ENCODE measurements at regions not wholly inside any gene's neighbourhood (a gene's known extent, or its start where the extent isn't known, plus 50 kb on each side); places are given as distances from the start of the nearest gene placed in this dataset.

GRCh38 chr13:85445534-85445933, 353.7 kb downstream of the SLITRK6 start:
- no peak for DNase-seq

- no peak for DNase-seq
Measured at GRCh38 chr13:85441975-85442374, 357.2 kb downstream of the SLITRK6 start.

DNA sequence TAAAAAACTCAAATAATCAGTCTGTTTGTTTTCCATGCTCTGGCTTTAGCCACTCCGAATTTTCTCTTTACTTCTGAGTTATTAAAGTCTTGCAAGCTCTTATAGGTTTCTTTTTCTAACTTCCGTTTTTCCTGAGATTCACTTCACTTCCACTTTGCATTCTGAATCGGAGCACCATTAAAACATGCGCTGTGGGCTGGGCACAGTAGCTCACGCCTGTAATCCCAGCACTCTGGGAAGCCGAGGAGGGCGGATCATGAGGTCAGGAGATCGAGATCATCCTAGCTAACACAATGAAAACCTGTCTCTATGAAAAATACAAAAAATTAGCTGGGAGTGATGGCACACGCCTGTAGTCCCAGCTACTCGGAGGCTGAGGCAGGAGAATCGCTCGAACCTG, 357.9 kb downstream of the SLITRK6 start:
- DNase-seq, result no peak

GRCh38 chr13:85436029-85436428, 363.2 kb downstream of the SLITRK6 start:
- no peak for DNase-seq

DNA sequence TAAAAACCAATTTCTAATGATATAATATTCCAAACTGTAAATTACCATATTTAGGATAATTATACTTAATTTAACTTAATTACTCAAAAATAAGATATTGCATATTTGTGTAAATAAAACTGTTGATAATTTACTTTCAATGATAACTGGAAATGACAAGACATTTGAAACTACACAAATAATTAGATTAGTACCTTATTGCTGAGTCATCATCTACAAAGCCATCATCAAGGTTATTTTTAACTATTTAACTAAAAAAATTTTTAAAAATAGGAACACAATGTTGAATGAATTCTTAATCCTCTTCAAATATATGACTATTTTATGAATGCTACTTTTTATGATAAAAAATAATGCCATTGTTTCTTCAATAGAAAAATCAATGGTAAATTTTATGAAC, 364.3 kb downstream of the SLITRK6 start:
- no peak for DNase-seq

DNA sequence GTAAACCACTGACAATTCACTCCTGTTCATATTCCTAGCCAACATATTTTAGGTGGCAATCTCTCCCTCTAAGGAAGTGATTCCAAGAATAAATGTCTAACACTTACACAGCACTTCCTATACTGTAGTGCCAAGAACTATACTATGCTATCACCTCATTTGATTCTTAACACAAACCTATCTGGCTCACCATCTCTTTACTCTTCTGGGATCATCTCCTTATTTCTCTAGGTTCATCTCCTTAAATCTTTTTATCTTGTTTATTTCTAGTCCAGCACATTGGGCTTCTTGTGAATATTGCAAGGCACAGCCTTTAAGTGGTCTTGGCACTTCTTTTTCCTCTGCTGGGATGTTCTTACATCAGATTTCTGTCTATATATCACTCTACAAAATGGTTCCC, 366.3 kb downstream of the SLITRK6 start:
- DNase-seq, result no peak

DNA sequence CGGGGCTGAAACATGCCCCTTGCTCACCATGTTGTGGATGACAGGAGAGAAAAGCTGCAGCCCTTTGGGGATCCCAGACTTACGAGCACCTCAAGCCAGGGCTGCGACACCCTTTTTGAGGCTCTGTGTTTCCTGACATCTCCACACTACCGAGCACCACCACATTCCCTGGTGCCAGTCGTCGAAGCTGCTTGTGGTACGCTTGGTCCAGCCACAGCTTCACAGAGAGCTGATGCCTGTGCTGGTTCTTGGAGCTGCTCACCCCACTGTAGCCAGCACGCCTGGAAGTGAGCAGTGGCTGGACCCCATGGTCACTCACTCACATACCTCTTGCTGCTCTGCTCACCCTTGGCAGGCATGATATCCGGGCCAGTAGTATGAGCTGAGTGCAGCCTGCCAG, 367.5 kb downstream of the SLITRK6 start:
- DNase-seq, result no peak

GRCh38 chr13:85430216-85430794, 368.9 kb downstream of the SLITRK6 start:
- no peak for DNase-seq

- DNase-seq, result no peak
Measured at GRCh38 chr13:85427416-85427815, 371.8 kb downstream of the SLITRK6 start.

- DNase-seq, result no peak
Measured at GRCh38 chr13:85420136-85420535, 379.1 kb downstream of the SLITRK6 start.

- DNase-seq, result no peak
Measured at GRCh38 chr13:85419611-85420010, 379.6 kb downstream of the SLITRK6 start.

DNA sequence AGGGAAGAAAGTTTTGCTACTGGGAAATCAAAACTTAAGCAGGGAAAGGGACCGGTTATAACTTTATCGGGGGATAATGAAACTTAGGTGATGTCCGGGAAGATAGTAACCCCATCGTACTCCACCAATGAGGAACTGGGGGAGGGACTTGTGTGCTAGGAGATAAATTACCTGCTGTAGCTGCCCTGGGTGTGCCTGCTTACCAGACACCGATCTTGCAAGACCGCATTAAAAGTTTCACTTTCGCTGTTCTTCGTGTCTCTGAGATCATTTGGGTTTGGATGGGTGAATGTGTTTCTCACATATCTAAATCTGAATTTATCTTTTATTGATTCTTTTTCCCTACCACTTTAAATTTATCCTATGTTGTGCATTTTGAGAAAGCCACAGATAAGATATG, 381.4 kb downstream of the SLITRK6 start:
- no peak for DNase-seq

DNA sequence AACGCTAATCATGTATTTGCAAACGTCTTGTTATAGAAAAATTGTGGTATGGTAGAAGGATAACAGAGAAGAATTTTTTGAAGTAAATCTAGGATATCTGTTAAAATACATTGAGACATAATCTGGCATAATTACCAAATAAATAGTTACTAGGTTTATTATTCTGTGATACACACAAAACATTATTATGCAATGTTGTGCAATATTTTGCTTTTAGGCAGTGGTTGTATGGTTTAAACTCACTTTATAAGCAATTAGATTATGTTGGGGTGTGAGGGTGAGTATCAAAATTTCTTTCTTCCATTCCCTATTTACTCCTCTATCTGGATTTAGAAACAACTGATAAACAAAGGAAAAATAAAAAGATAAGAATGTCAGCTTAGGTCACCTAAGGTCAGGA, 385.6 kb downstream of the SLITRK6 start:
- DNase-seq, result no peak

- DNase-seq, result no peak
Measured at GRCh38 chr13:85412448-85412847, 386.8 kb downstream of the SLITRK6 start.

DNA sequence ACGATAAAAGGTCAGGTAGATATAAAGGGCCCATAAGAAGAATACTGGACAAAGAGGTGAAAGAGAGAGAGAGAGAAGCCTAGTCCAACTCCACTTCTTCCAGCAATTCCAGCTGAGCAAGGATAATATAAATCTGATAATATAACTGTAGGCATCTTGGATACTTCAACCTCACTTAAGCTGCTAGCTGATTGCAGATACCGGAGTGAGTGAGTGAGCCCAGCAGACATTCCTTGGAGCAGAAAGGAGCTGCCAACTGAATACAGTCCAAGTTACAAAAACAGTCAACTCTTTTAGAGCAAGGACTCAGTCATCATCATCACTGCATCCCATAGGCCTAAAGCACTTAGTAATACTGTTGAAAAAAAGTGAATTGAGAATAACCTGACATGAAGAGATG, 387.6 kb downstream of the SLITRK6 start:
- no peak for DNase-seq

- DNase-seq, result no peak
Measured at GRCh38 chr13:85408415-85408814, 390.8 kb downstream of the SLITRK6 start.

GRCh38 chr13:85406269-85406975, 392.8 kb downstream of the SLITRK6 start:
- no peak for DNase-seq

GRCh38 chr13:85405316-85405897, 393.8 kb downstream of the SLITRK6 start:
- no peak for DNase-seq

GRCh38 chr13:85386424-85386823, 412.8 kb downstream of the SLITRK6 start:
- no peak for DNase-seq

DNA sequence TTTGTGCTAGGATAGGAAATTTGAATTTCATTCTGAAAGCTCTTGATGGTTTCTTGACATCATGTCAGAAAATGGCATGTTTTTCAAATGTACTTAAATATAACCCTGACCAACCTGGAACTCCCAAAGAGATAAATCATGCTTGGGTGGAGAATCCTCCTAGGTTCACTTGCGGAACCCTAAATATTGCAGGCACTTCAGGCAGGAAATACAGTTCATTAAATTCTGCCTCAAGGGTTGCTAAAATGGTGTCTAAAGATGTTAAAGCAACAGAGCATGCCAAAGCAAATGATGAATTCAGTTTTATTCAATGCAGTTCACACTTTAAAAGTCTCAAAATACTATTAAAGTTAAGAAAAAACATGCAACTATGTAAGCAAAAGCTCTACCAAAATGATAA, 415.9 kb downstream of the SLITRK6 start:
- no peak for DNase-seq

DNA sequence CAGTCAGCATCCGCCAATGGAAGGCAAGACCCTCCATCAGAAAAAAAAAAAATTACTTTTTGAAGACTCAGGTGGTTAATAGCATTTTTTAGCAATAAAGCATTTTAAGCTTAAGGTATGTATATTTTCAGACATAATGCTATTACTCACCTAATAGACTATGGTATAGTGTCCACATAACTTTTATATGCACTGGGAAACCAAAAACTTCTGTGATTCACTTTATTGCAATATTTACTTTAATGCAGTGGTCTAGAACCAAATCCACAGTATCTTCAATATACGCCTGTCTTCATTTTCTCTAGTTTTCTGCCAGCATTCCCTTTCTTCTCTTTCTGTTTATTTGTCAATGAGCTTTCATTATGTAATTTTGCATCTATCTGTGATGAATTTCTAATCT, 418.1 kb downstream of the SLITRK6 start:
- DNase-seq, result no peak

- no peak for DNase-seq
Measured at GRCh38 chr13:85379991-85380390, 419.2 kb downstream of the SLITRK6 start.

GRCh38 chr13:85379433-85379832, 419.8 kb downstream of the SLITRK6 start:
- no peak for DNase-seq

DNA sequence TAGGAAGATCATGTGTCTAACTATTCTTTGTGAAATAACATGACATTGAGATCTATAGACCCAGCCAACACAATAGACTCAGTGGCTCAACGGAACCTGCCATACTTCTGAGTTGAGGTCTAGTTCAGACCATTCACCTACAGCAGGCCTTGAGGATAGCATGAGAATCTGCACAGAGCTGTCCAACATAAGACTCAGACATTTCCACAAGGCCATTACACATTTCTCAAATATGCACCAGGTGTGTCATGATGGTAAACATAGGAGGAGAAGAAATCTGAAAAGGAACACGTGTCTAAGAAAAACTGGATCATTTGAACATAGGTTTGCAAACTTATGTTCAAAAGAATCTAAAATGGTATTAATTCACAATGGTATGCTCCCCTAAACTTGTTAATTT, 421.4 kb downstream of the SLITRK6 start:
- DNase-seq, result no peak

DNA sequence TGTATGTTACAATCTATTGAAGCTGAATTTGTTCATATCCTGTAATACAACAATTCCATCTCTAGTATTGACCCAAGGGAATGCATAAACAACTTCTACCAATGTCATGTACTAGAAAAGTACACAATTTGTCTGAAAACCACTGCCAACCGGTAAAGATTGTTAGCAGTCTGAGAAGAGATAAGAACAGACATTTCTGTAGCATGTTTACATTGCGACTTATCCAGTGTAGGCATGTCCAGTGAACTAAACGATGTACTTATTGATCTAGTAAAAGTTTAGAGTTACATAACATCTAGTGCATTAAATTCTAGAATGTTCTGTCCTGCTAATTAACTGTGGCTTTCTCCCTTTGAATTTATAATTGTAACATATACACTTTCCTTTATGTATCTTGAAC, 425.9 kb downstream of the SLITRK6 start:
- no peak for DNase-seq
